ENCODE measurements at regions not wholly inside any gene's neighbourhood (a gene's known extent, or its start where the extent isn't known, plus 50 kb on each side); places are given as distances from the start of the nearest gene placed in this dataset.
"Not testable (repeated sequence)": the region's sequence is repeated elsewhere in the genome, so short reads cannot be mapped to it uniquely, and the experiment has no call there.

- H3K4me3 ChIP-seq (ENCODE audit: insufficient read length, low read depth): no peak overlapping the region
- no peaks in the 10 kb centered on the region for H3K36me3 ChIP-seq (ENCODE audit: insufficient read depth, insufficient read length, low read length)
- no peaks in the 10 kb centered on the region for H3K4me1 ChIP-seq (ENCODE audit: insufficient read depth, insufficient read length)
- no peaks in the 10 kb centered on the region for H3K27me3 ChIP-seq (ENCODE audit: insufficient read depth, insufficient read length)
- H3K9ac ChIP-seq (ENCODE audit: insufficient read length, low read depth): no peak overlapping the region
- DNase-seq (ENCODE audit: low read depth, low spot score): no peak
- no peaks in the 10 kb centered on the region for H3K9me3 ChIP-seq (ENCODE audit: insufficient read depth, low read length)
- TF ChIP-seq ZNF274 (IDR thresholded peaks at IDR 0.05; ENCODE audit: low read depth, low read length) (no peak), SUZ12 (IDR thresholded peaks at IDR 0.05; ENCODE audit: extremely low read depth, insufficient read depth, insufficient read length) (no peak)
Observed at GRCh38 chr12:92237262-92237661, 91.6 kb upstream of the BTG1 start.

DNA sequence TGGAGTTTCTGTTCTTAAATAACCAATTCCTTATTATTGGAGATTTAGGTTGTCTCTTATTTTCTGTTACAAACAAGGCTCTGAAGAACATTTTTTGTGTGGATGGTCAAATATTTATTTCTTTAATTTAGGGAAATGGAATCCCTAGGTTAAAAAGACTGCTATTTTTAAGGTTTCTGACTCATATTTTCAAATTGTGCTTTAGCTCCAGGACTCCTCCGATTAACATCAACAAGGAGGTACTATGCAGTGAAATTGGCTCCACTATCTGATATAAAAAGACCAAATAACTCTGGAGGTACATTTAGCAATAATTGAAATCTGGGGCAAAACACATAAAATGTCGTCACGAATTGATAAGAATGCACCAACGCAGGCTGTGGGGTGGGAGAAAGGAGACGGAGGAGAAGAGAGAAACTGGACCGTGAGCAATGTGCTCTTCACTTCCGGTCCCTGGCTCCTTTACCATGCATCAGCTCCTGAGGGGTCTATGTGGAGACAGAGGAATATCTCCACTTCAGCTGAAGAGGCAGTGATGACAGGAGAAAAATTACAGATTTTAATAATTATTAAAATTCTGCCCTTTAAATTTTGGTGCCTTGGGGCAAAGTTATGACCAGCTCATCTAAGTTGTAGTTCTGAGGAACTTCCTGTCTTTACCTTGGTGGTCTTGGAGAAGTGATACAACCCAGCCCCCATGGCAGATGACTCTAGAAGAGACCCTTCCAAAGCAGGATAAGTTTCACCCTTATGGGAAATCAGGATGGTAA is 90.2 kb upstream of the BTG1 start:
- Histone ChIP-seq H3K36me3 (ENCODE audit: insufficient read depth, insufficient read length, low read length) (no peaks in the 10 kb centered on the region), H3K27me3 (ENCODE audit: insufficient read depth, insufficient read length) (no peaks in the 10 kb centered on the region), H3K4me1 (ENCODE audit: insufficient read depth, insufficient read length) (no peaks in the 10 kb centered on the region), H3K9ac (ENCODE audit: insufficient read length, low read depth) (no peak overlapping the region), H3K9me3 (ENCODE audit: insufficient read depth, low read length) (no peaks in the 10 kb centered on the region), H3K4me3 (ENCODE audit: insufficient read length, low read depth) (no peak overlapping the region)
- no peak for DNase-seq (ENCODE audit: low read depth, low spot score)
- no peak for TF ChIP-seq YY1 (IDR thresholded peaks at IDR 0.05; ENCODE audit: insufficient read depth, insufficient read length)
- TF ChIP-seq ZNF274 (IDR thresholded peaks at IDR 0.05; ENCODE audit: low read depth, low read length): no peak
- no peak for TF ChIP-seq SUZ12 (IDR thresholded peaks at IDR 0.05; ENCODE audit: extremely low read depth, insufficient read depth, insufficient read length)

DNA sequence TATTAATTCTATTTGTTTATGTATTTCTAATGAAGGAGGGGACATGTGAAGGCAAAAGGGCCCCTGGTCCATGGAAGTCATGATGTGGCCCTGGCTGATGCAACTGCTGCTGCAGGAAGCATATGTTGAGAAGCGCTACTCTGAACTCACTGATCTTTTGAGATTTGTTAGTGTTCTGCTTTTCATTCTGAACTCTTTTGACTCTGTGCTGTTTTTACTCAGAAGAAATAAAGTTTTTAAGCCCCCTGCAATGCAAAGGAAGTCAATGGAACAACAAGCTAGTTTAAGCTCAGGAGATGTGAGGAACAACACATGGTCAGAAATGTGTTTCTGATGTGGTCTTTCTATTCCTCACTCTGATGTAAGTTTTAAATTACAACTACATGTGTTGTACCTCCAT is 88.9 kb upstream of the BTG1 start:
- DNase-seq (ENCODE audit: low read depth, low spot score): no peak
- TF ChIP-seq YY1 (IDR thresholded peaks at IDR 0.05; ENCODE audit: insufficient read depth, insufficient read length): no peak
- no peak for TF ChIP-seq SUZ12 (IDR thresholded peaks at IDR 0.05; ENCODE audit: extremely low read depth, insufficient read depth, insufficient read length)
- TF ChIP-seq ZNF274 (IDR thresholded peaks at IDR 0.05; ENCODE audit: low read depth, low read length): no peak
- Histone ChIP-seq H3K9me3 (ENCODE audit: insufficient read depth, low read length) (no peaks in the 10 kb centered on the region), H3K9ac (ENCODE audit: insufficient read length, low read depth) (no peak overlapping the region), H3K36me3 (ENCODE audit: insufficient read depth, insufficient read length, low read length) (no peaks in the 10 kb centered on the region), H3K4me3 (ENCODE audit: insufficient read length, low read depth) (no peak overlapping the region), H3K27me3 (ENCODE audit: insufficient read depth, insufficient read length) (no peaks in the 10 kb centered on the region), H3K4me1 (ENCODE audit: insufficient read depth, insufficient read length) (no peaks in the 10 kb centered on the region)

GRCh38 chr12:92233346-92234015 is 87.8 kb upstream of the BTG1 start:
- no peak for TF ChIP-seq SUZ12 (IDR thresholded peaks at IDR 0.05; ENCODE audit: extremely low read depth, insufficient read depth, insufficient read length)
- TF ChIP-seq YY1 (IDR thresholded peaks at IDR 0.05; ENCODE audit: insufficient read depth, insufficient read length): no peak
- no peak for TF ChIP-seq ZNF274 (IDR thresholded peaks at IDR 0.05; ENCODE audit: low read depth, low read length)

DNA sequence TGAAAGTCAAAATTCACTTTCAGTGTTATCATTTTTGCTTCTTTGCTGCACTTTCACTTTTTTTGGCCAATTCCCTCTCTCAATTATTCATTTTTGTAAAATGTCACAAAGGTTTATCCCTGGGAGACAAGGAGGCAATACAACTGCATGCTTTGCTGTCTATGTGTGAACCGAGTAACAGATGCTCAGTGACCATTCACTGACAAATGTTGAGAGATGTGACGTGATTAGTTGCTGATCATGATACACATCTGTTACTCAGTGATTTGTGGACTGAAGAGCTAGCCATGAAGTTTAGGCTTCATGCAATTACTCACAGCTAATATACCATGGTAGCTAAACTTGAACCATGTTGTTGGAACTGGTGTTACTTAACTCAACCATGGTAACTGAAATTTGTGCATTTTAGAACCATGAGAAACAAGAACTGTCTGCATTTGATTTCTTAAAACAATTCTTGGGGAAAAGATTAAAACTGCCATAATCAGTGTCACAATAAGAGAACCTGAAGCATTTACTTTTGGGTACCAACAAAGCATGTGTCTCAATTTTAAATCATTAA is 86.8 kb upstream of the BTG1 start:
- H3K9me3 ChIP-seq (ENCODE audit: insufficient read depth, low read length): not testable (repeated sequence)

More at GRCh38 chr12:92233346-92234015, 87.8 kb upstream of the BTG1 start:
- no peaks in the 10 kb centered on the region for H3K4me1 ChIP-seq (ENCODE audit: insufficient read depth, insufficient read length)
- no peaks in the 10 kb centered on the region for H3K27me3 ChIP-seq (ENCODE audit: insufficient read depth, insufficient read length)
- no peaks in the 10 kb centered on the region for H3K36me3 ChIP-seq (ENCODE audit: insufficient read depth, insufficient read length, low read length)
- no peak overlapping the region for H3K4me3 ChIP-seq (ENCODE audit: insufficient read length, low read depth)
- no peak overlapping the region for H3K9ac ChIP-seq (ENCODE audit: insufficient read length, low read depth)
- DNase-seq (ENCODE audit: low read depth, low spot score): no peak
- H3K9me3 ChIP-seq (ENCODE audit: insufficient read depth, low read length): no peaks in the 10 kb centered on the region

DNA sequence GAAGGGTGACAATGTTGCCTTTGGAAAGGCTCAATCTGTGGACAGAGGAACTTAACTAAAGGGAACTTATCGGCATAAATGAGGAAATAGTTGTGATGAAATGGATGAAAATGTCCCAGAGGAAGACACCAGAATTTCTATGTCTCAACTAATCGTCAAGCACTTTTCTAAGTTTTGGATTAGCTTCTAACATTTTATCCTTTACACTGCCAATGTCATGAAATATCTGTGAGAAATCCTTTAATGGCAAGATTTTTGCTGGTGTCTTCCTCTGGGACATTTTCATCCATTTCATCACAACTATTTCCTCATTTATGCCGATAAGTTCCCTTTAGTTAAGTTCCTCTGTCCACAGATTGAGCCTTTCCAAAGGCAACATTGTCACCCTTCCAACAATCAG is 86.3 kb upstream of the BTG1 start:
- H3K9me3 ChIP-seq (ENCODE audit: insufficient read depth, low read length); DNase-seq (ENCODE audit: low read depth, low spot score); H3K36me3 ChIP-seq (ENCODE audit: insufficient read depth, insufficient read length, low read length); H3K4me3 ChIP-seq (ENCODE audit: insufficient read length, low read depth); H3K9ac ChIP-seq (ENCODE audit: insufficient read length, low read depth); H3K4me1 ChIP-seq (ENCODE audit: insufficient read depth, insufficient read length); H3K27me3 ChIP-seq (ENCODE audit: insufficient read depth, insufficient read length): not testable (repeated sequence)

More for the DNA sequence above, 86.8 kb upstream of the BTG1 start:
- not testable (repeated sequence) for H3K4me3 ChIP-seq (ENCODE audit: insufficient read length, low read depth); DNase-seq (ENCODE audit: low read depth, low spot score); H3K36me3 ChIP-seq (ENCODE audit: insufficient read depth, insufficient read length, low read length); H3K9ac ChIP-seq (ENCODE audit: insufficient read length, low read depth); H3K27me3 ChIP-seq (ENCODE audit: insufficient read depth, insufficient read length); H3K4me1 ChIP-seq (ENCODE audit: insufficient read depth, insufficient read length)

- H3K36me3 ChIP-seq (ENCODE audit: insufficient read depth, insufficient read length, low read length); H3K4me3 ChIP-seq (ENCODE audit: insufficient read length, low read depth); H3K9ac ChIP-seq (ENCODE audit: insufficient read length, low read depth); H3K4me1 ChIP-seq (ENCODE audit: insufficient read depth, insufficient read length); H3K9me3 ChIP-seq (ENCODE audit: insufficient read depth, low read length); DNase-seq (ENCODE audit: low read depth, low spot score); H3K27me3 ChIP-seq (ENCODE audit: insufficient read depth, insufficient read length): not testable (repeated sequence)
Observed at GRCh38 chr12:92231532-92231931, 85.9 kb upstream of the BTG1 start.
